Thyroid gland (tissue), 4 donors: ENCODE measurements at regions not wholly inside any gene's neighbourhood (a gene's known extent, or its start where the extent isn't known, plus 50 kb on each side); places are given as distances from the start of the nearest gene placed in this dataset.

Experiments
- DNase-seq, 2 donors: peaks; one replicate each; pipeline ENCODE4 v3.0.0-alpha.2; 2019
- H3K27ac ChIP-seq, 3 donors: fragments of 200-600 bp; sonication (generic); 1 replicate in 2 of 3; 2 replicates in 1 of 3; pipeline ENCODE4 v1.5.1; 2016 to 2019; ENCODE audit warnings: mild to moderate bottlenecking in 1 of 3, moderate library complexity in 1 of 3
- H3K27me3 ChIP-seq: fragments of 200-600 bp; sonication (generic); one replicate; pipeline ENCODE4 v1.5.1; 2019
- H3K36me3 ChIP-seq, 2 donors: fragments of 200-600 bp; sonication (generic); one replicate each; pipeline ENCODE4 v1.5.1; 2016 to 2019
- H3K4me1 ChIP-seq, 2 donors: fragments of 200-600 bp; sonication (generic); one replicate each; pipeline ENCODE4 v1.5.1; 2017 to 2019
- H3K4me3 ChIP-seq, 3 donors: fragments of 200-600 bp; sonication (generic); replicated peaks in 1 of 3; 1 replicate in 2 of 3; 2 replicates in 1 of 3; pipeline ENCODE4 v1.5.1; 2016; ENCODE audit warnings: mild to moderate bottlenecking in 1 of 3
- H3K9me3 ChIP-seq: fragments of 200-600 bp; sonication (generic); one replicate; pipeline ENCODE4 v1.5.1; 2017
- CTCF ChIP-seq, 6 experiments: fragments of 200-600 bp in 3 of 6; fragments of 450-650 bp in 3 of 6; sonication (generic) in 3 of 6; IDR thresholded peaks; one replicate each; pipeline ENCODE4 v1.5.1; 2016 to 2019; ENCODE audit warnings: antibody characterized with exemption in 6 of 6, mild to moderate bottlenecking in 2 of 6, inconsistent platforms in 1 of 6, moderate library complexity in 1 of 6
- POLR2A ChIP-seq, 2 donors: fragments of 450-650 bp; IDR thresholded peaks; one replicate each; pipeline ENCODE4 v1.6.1; 2017; ENCODE audit warnings: antibody characterized with exemption in 2 of 2, mild to moderate bottlenecking in 2 of 2, moderate library complexity in 1 of 2
- WGBS, 2 donors: methylation state at CpG; one replicate each; pipeline ENCODE4 v1.1.5; 2017; 5-methylcytosine and 5-hydroxymethylcytosine counted together
- intact Hi-C: fragments of 100-400 bp; cut with DNase I; formaldehyde crosslinking; loops from one replicate; pipeline ENCODE4 v1.15.1; 2023

- TF ChIP-seq POLR2A (IDR thresholded peaks at IDR 0.05): no peak
- no peak for TF ChIP-seq CTCF (IDR thresholded peaks at IDR 0.05)
- H3K9me3 ChIP-seq: no peaks in the 10 kb centered on the region
- no peaks in the 10 kb centered on the region for H3K27me3 ChIP-seq
- H3K27ac ChIP-seq: no peak overlapping the region
- H3K4me3 ChIP-seq: no peak overlapping the region
- DNase-seq: no peak
- intact Hi-C loops: no loop called here
- peaks cover 9% of the 10 kb centered on the region in 2 donors for H3K4me1 ChIP-seq
- no peaks in the 10 kb centered on the region for H3K36me3 ChIP-seq
- WGBS, 2 donors: 75 to 86% methylated on average over 2 of the region's 2 CpGs
Measured at GRCh38 chr2:175577368-175577970, 396.0 kb upstream of the ATP5MC3 start.

- TF ChIP-seq POLR2A (IDR thresholded peaks at IDR 0.05) (no peak), CTCF (IDR thresholded peaks at IDR 0.05) (no peak)
- 70 to 83% methylated on average over 5 of the region's 5 CpGs for WGBS, 2 donors
- DNase-seq: no peak
- H3K4me3 ChIP-seq: no peak overlapping the region
- peaks cover 9% of the 10 kb centered on the region in 2 donors for H3K4me1 ChIP-seq
- no peak overlapping the region for H3K27ac ChIP-seq
- H3K9me3 ChIP-seq: no peaks in the 10 kb centered on the region
- intact Hi-C loops: no loop called here
- no peaks in the 10 kb centered on the region for H3K36me3 ChIP-seq
- no peaks in the 10 kb centered on the region for H3K27me3 ChIP-seq
Measured at GRCh38 chr2:175576875-175577274, 395.4 kb upstream of the ATP5MC3 start.

GRCh38 chr2:175576270-175576669 lies 394.8 kb upstream of the ATP5MC3 start:
- WGBS, 2 donors: 67 to 77% methylated on average over 2 of the region's 2 CpGs
- H3K4me3 ChIP-seq: no peak overlapping the region
- H3K27me3 ChIP-seq: no peaks in the 10 kb centered on the region
- no peak for TF ChIP-seq CTCF (IDR thresholded peaks at IDR 0.05)
- TF ChIP-seq POLR2A (IDR thresholded peaks at IDR 0.05): no peak
- intact Hi-C loops: no loop called here
- DNase-seq: no peak
- H3K4me1 ChIP-seq: peaks cover 9% of the 10 kb centered on the region in 2 donors
- H3K36me3 ChIP-seq: no peaks in the 10 kb centered on the region
- H3K27ac ChIP-seq: no peak overlapping the region
- no peaks in the 10 kb centered on the region for H3K9me3 ChIP-seq

GRCh38 chr2:175575346-175576258 lies 394.1 kb upstream of the ATP5MC3 start:
- H3K4me3 ChIP-seq: no peak overlapping the region

More at GRCh38 chr2:175575346-175576258, 394.1 kb upstream of the ATP5MC3 start:
- Histone ChIP-seq H3K27ac (no peak overlapping the region), H3K9me3 (no peaks in the 10 kb centered on the region), H3K4me1 (peaks cover 9% of the 10 kb centered on the region in 2 donors), H3K27me3 (no peaks in the 10 kb centered on the region), H3K36me3 (no peaks in the 10 kb centered on the region)
- WGBS, 2 donors: 53 to 60% methylated on average over 12 of the region's 12 CpGs
- intact Hi-C loops: no loop called here
- TF ChIP-seq POLR2A (IDR thresholded peaks at IDR 0.05) (no peak), CTCF (IDR thresholded peaks at IDR 0.05) (no peak)
- peak in 1 of 2 donors; percentile 2 for DNase-seq
